ENCODE measurements at regions not wholly inside any gene's neighbourhood (a gene's known extent, or its start where the extent isn't known, plus 50 kb on each side); places are given as distances from the start of the nearest gene placed in this dataset.

DNA sequence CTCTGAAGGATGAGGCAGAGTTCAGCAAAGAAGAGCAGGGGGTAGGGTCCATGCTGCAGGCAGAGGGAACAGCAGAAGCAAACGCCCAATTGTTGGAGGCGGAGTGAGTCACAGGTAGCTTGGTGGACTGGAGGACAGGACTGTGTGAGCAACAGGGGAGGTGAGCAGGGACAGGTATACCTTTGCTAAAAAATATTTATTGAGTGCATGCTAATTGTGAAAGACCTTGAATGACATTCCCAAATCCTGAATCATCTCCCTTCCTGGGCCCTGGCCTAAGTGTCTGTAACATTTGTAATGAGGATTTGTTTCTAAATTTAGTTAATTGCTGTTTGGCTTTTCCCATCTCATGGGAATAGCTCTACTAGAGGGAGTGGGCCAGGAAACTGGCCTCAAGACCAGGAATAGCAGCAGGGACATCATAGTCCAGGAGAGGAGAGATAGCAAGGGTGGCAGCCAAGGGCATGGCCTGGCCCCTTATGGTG lies 123.7 kb downstream of the FOXD2 start:
- no peak for DNase-seq
- Mint-ChIP-seq H3K27ac (no peak overlapping the region), H3K27me3 (peaks cover 2 to 19% (median 3%) of the 10 kb centered on the region in 5 donors), H3K36me3 (no peaks in the 10 kb centered on the region), H3K4me1 (peaks cover 0 to 11% (median 9%) of the 10 kb centered on the region in 4 donors), H3K4me3 (no peak overlapping the region), H3K9me3 (no peaks in the 10 kb centered on the region)
- POLR2A ChIA-PET: no interaction called here
- ATAC-seq: no peak

GRCh38 chr1:47562147-47562546 lies 124.3 kb downstream of the FOXD2 start:
- H3K36me3 Mint-ChIP-seq: no peaks in the 10 kb centered on the region
- H3K4me1 Mint-ChIP-seq: peaks cover 0 to 11% (median 9%) of the 10 kb centered on the region in 4 donors
- H3K9me3 Mint-ChIP-seq: no peaks in the 10 kb centered on the region
- no peak for DNase-seq
- peaks cover 0 to 14% (median 3%) of the 10 kb centered on the region in 5 donors for H3K27me3 Mint-ChIP-seq
- ATAC-seq: no peak
- H3K4me3 Mint-ChIP-seq: no peak overlapping the region
- POLR2A ChIA-PET: no interaction called here
- no peak overlapping the region for H3K27ac Mint-ChIP-seq

GRCh38 chr1:47562799-47563198 lies 125.0 kb downstream of the FOXD2 start:
- peaks cover 0 to 11% (median 9%) of the 10 kb centered on the region in 4 donors for H3K4me1 Mint-ChIP-seq
- no peaks in the 10 kb centered on the region for H3K36me3 Mint-ChIP-seq
- peaks cover 0 to 14% (median 3%) of the 10 kb centered on the region in 5 donors for H3K27me3 Mint-ChIP-seq
- H3K9me3 Mint-ChIP-seq: no peaks in the 10 kb centered on the region
- no peak overlapping the region for H3K4me3 Mint-ChIP-seq
- POLR2A ChIA-PET: no interaction called here
- DNase-seq: no peak
- ATAC-seq: no peak
- peak overlapping the region in 1 of 10 donors; percentile 5 for H3K27ac Mint-ChIP-seq

DNA sequence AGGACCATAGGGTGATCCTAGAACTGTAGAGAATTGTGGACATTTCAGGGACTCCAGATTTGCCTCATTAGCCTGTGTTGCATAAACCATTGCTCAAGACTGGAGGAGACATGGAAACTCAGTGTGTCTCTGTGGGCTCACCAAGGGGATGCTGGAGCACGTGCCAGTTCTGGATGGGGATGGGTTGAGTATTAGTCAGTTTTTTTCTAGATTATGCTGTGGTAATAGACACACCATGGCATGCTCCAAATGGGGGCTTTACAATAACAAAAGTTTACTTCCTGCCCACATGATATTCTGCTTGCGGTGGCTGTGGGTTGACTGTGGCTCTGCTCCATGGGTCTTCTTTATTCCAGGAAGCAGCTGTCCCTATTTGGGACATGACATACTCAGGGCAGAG lies 125.4 kb downstream of the FOXD2 start:
- POLR2A ChIA-PET: no interaction called here
- H3K36me3 Mint-ChIP-seq: no peaks in the 10 kb centered on the region
- DNase-seq (no peak), ATAC-seq (no peak)
- H3K27ac Mint-ChIP-seq: peak overlapping the region in 1 of 10 donors; percentile 5
- peaks cover 0 to 14% (median 4%) of the 10 kb centered on the region in 5 donors for H3K27me3 Mint-ChIP-seq
- no peaks in the 10 kb centered on the region for H3K9me3 Mint-ChIP-seq
- H3K4me1 Mint-ChIP-seq: peaks cover 0 to 11% (median 9%) of the 10 kb centered on the region in 4 donors
- H3K4me3 Mint-ChIP-seq: no peak overlapping the region

DNA sequence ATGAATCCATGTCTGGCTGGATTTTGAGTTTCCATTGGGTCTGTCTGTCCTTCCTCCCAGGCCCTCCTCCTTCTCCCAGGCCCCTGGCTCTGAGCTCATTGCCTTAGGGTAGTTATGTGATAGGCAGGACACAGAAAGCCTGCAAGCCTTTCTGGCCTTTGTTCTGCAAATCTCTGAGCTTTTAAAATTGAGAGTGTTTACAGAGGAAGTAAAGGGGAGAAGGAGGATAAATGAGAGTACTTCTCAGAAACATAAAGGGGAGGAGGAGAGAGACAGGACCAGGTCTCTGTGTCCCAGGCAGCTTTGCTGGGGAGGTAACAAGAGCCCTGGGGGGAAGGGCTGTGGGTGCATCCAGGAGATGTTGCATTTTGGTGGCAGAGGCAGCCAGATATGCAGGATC lies 126.7 kb downstream of the FOXD2 start:
- POLR2A ChIA-PET: no interaction called here
- Mint-ChIP-seq H3K36me3 (no peaks in the 10 kb centered on the region), H3K4me3 (no peak overlapping the region), H3K27me3 (peaks cover 5 to 20% (median 8%) of the 10 kb centered on the region in 5 donors), H3K27ac (no peak overlapping the region), H3K4me1 (peaks cover 0 to 11% (median 9%) of the 10 kb centered on the region in 4 donors), H3K9me3 (no peaks in the 10 kb centered on the region)
- ATAC-seq (no peak), DNase-seq (no peak)

GRCh38 chr1:47565092-47565491 lies 127.2 kb downstream of the FOXD2 start:
- Mint-ChIP-seq H3K4me3 (no peak overlapping the region), H3K27me3 (peaks cover 3 to 24% (median 8%) of the 10 kb centered on the region in 5 donors), H3K27ac (no peak overlapping the region), H3K9me3 (no peaks in the 10 kb centered on the region), H3K36me3 (no peaks in the 10 kb centered on the region), H3K4me1 (peaks cover 0 to 11% (median 9%) of the 10 kb centered on the region in 4 donors)
- DNase-seq (no peak), ATAC-seq (no peak)
- POLR2A ChIA-PET: no interaction called here

DNA sequence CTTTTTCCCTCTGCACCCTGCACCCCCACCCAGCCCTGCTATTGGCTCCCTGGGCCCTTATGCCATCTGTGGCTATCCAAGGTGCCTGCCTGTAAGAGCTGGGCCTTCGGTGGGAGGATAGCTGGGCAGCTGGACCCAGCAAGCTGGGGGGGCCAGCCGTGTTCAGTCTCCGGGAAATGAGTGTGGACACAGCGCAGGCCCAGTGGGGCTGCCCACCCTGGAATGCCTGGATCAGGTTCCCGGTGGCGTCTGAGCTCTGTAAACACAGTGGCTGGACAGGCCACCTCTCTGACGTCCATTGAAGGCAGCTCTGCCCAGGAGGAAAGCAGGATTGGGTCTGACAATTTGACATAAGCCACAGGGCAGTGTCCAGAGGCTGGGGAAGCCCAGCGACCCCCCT lies 127.8 kb downstream of the FOXD2 start:
- H3K36me3 Mint-ChIP-seq: no peaks in the 10 kb centered on the region

DNA sequence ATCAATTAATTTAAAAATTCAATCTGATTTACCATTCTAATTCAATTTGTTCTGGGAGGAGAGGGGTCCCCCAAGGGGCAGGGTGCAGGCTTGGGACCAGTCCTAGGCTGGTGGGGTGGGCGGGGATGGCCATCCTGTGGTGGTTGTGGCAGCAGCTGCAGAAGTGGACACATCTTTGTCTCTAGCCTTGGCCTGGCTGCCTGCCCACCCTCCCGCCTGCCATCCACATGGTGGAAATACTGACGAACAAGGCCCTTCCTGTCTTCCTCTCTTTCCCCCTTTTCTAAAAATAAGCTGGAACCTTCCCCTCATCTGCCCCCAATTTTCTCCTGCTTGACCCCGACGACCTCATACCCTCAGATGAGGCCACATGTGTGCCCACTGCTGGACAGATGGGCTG lies 130.9 kb downstream of the FOXD2 start:
- Mint-ChIP-seq H3K4me1 (peaks cover 0 to 5% (median 0%) of the 10 kb centered on the region in 4 donors), H3K27me3 (peaks cover 4 to 23% (median 13%) of the 10 kb centered on the region in 5 donors), H3K9me3 (no peaks in the 10 kb centered on the region), H3K36me3 (no peaks in the 10 kb centered on the region), H3K4me3 (no peak overlapping the region), H3K27ac (no peak overlapping the region)
- POLR2A ChIA-PET: no interaction called here
- DNase-seq (no peak), ATAC-seq (no peak)

More for the DNA sequence above, 127.8 kb downstream of the FOXD2 start:
- POLR2A ChIA-PET: no interaction called here
- H3K4me1 Mint-ChIP-seq: peaks cover 0 to 14% (median 9%) of the 10 kb centered on the region in 4 donors
- H3K27me3 Mint-ChIP-seq: peaks cover 3 to 28% (median 9%) of the 10 kb centered on the region in 5 donors
- no peak overlapping the region for H3K27ac Mint-ChIP-seq
- H3K9me3 Mint-ChIP-seq: no peaks in the 10 kb centered on the region
- DNase-seq (no peak), ATAC-seq (no peak)
- no peak overlapping the region for H3K4me3 Mint-ChIP-seq

DNA sequence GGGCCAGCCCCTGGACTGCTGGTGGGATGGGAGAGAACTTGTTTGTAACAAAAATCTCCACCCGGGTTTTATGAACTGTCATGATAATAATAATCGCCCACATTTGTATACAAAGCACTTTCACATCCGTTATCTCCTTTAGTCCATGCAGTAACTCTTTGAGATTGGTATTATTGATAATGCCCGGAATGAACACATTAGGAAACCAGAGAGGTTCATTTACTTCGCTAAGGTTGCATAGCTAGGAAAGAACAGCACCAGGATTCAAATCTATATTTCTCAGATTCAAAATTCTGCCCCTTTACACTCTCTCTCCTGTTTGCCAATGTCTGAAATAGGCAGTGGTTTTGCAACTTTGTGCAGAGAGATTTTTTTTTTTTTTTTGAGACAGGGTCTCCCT lies 131.4 kb downstream of the FOXD2 start:
- Mint-ChIP-seq H3K36me3 (no peaks in the 10 kb centered on the region), H3K27ac (no peak overlapping the region), H3K27me3 (peaks cover 4 to 26% (median 13%) of the 10 kb centered on the region in 5 donors), H3K4me1 (peaks cover 0 to 5% (median 0%) of the 10 kb centered on the region in 4 donors), H3K9me3 (no peaks in the 10 kb centered on the region), H3K4me3 (no peak overlapping the region)
- DNase-seq (no peak), ATAC-seq (no peak)
- POLR2A ChIA-PET: no interaction called here

- Mint-ChIP-seq H3K4me3 (no peak overlapping the region), H3K27me3 (peaks cover 4 to 27% (median 13%) of the 10 kb centered on the region in 5 donors), H3K4me1 (peaks cover 0 to 5% (median 0%) of the 10 kb centered on the region in 4 donors), H3K36me3 (no peaks in the 10 kb centered on the region), H3K9me3 (no peaks in the 10 kb centered on the region), H3K27ac (no peak overlapping the region)
- ATAC-seq (no peak), DNase-seq (no peak)
- POLR2A ChIA-PET: no interaction called here
Observed at GRCh38 chr1:47569681-47570470, 132.0 kb downstream of the FOXD2 start.

GRCh38 chr1:47571161-47571560 lies 133.3 kb downstream of the FOXD2 start:
- Mint-ChIP-seq H3K9me3 (no peaks in the 10 kb centered on the region), H3K27me3 (peaks cover 5 to 34% (median 24%) of the 10 kb centered on the region in 5 donors), H3K27ac (no peak overlapping the region), H3K4me3 (no peak overlapping the region), H3K4me1 (peaks cover 0 to 5% (median 0%) of the 10 kb centered on the region in 4 donors), H3K36me3 (no peaks in the 10 kb centered on the region)
- ATAC-seq (no peak), DNase-seq (no peak)
- POLR2A ChIA-PET: no interaction called here

DNA sequence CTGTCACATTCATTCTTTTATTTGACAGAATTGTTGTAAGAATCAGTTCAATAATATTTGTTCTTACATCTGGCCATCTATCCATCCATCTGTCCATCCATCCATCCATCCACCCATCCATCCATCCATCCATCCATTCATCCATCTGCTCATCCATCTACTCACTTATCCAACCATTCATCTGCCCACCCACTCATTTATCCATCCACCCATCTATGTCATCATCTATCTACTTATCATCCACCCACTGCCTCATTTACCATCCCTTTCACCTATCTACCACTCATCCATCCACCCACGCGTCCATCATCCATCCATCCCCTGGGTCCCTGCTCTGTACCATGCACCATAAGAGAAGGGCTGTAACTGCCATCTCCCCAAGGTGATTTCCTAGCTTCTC lies 134.1 kb downstream of the FOXD2 start:
- Mint-ChIP-seq H3K27me3 (peaks cover 7 to 42% (median 31%) of the 10 kb centered on the region in 5 donors), H3K9me3 (no peaks in the 10 kb centered on the region), H3K4me3 (no peak overlapping the region), H3K27ac (no peak overlapping the region), H3K36me3 (no peaks in the 10 kb centered on the region), H3K4me1 (peaks cover 0 to 5% (median 0%) of the 10 kb centered on the region in 4 donors)
- ATAC-seq: no peak
- no peak for DNase-seq
- POLR2A ChIA-PET: no interaction called here

GRCh38 chr1:47572731-47573430 lies 135.0 kb downstream of the FOXD2 start:
- H3K36me3 Mint-ChIP-seq: no peaks in the 10 kb centered on the region
- DNase-seq (no peak), ATAC-seq (no peak)
- POLR2A ChIA-PET: no interaction called here
- no peak overlapping the region for H3K4me3 Mint-ChIP-seq
- H3K27ac Mint-ChIP-seq: no peak overlapping the region
- peaks cover 0 to 5% (median 0%) of the 10 kb centered on the region in 4 donors for H3K4me1 Mint-ChIP-seq
- no peaks in the 10 kb centered on the region for H3K9me3 Mint-ChIP-seq
- H3K27me3 Mint-ChIP-seq: peaks cover 9 to 49% (median 35%) of the 10 kb centered on the region in 5 donors

All from naive thymus-derived CD8-positive, alpha-beta T cell (primary cell).